ENCODE measurements at regions not wholly inside any gene's neighbourhood (a gene's known extent, or its start where the extent isn't known, plus 50 kb on each side); places are given as distances from the start of the nearest gene placed in this dataset.
"Not testable (repeated sequence)": the region's sequence is repeated elsewhere in the genome, so short reads cannot be mapped to it uniquely, and the experiment has no call there.

DNA sequence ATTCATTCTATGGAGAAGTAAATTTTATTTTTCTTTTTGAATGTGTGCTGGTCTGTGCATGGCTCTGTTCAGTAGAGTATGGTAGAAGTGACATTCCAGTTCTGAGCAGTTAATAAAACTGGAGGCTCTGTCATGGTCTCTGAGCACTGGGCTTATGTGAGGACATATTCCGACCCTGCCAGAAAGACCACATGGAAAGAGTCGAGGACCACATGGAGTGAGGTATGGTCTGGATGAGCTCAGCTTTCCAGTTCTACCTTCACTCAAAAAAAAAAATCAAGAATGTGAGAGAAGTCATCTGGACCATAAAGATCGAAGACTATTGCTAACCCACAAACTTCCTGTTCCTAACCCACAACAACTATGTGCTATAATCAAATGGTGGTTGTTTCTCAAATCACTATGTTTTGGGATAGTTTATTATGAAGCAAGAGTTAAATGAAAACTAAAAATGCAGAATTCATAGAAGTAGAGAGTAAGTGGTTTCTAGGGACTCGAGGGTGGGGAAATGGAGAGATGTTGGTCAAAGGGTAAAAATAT, 534.2 kb upstream of the ANO5 start:
- TF ChIP-seq, protein P1, sequence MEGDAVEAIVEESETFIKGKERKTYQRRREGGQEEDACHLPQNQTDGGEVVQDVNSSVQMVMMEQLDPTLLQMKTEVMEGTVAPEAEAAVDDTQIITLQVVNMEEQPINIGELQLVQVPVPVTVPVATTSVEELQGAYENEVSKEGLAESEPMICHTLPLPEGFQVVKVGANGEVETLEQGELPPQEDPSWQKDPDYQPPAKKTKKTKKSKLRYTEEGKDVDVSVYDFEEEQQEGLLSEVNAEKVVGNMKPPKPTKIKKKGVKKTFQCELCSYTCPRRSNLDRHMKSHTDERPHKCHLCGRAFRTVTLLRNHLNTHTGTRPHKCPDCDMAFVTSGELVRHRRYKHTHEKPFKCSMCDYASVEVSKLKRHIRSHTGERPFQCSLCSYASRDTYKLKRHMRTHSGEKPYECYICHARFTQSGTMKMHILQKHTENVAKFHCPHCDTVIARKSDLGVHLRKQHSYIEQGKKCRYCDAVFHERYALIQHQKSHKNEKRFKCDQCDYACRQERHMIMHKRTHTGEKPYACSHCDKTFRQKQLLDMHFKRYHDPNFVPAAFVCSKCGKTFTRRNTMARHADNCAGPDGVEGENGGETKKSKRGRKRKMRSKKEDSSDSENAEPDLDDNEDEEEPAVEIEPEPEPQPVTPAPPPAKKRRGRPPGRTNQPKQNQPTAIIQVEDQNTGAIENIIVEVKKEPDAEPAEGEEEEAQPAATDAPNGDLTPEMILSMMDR (IDR thresholded peaks at IDR 0.05): no peak
- H3K27ac ChIP-seq: no peak overlapping the region
- H3K4me3 ChIP-seq: no peak overlapping the region
- DNase-seq (ENCODE audit: low spot score): no peak

DNA sequence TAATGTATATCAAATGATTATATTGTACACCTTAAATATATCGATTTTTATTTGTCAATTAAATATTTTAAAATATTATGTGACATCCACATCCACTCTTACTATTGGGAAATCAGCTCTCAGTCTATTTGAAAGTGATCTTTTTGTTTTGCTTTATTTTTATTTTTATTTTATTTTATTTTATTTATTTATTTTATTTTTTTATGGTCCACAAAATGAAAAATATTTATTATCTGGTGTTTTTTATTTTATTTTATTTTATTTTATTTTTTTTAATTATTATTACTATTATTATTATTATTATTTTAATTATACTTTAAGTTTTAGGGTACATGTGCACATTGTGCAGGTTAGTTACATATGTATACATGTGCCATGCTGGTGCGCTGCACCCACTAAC, 533.5 kb upstream of the ANO5 start:
- H3K4me3 ChIP-seq; DNase-seq (ENCODE audit: low spot score): not testable (repeated sequence)

DNA sequence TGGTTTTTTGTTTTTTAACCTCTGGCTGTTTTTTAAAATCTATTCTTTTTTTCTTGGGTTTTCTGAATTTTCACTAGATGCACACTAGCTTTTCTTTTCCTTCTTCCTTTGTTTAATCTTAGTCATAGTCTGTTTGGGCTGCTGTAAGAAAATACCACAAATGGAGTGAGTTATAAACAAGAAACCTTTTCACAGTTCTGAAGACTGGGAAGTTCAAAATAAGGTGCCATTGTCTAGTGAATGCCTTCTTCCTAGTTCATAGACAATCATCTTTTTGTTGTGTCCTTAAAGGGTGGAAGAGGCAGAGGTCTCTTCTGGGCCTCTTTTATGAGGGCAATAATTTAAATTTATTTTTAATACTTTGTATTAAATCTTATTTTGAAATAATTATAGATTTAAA, 532.9 kb upstream of the ANO5 start:
- no peak overlapping the region for H3K27ac ChIP-seq
- no peak overlapping the region for H3K4me3 ChIP-seq
- TF ChIP-seq, protein P1 (IDR thresholded peaks at IDR 0.05): no peak
- DNase-seq (ENCODE audit: low spot score): no peak

More for the DNA sequence above, 533.5 kb upstream of the ANO5 start:
- H3K27ac ChIP-seq: not testable (repeated sequence)

DNA sequence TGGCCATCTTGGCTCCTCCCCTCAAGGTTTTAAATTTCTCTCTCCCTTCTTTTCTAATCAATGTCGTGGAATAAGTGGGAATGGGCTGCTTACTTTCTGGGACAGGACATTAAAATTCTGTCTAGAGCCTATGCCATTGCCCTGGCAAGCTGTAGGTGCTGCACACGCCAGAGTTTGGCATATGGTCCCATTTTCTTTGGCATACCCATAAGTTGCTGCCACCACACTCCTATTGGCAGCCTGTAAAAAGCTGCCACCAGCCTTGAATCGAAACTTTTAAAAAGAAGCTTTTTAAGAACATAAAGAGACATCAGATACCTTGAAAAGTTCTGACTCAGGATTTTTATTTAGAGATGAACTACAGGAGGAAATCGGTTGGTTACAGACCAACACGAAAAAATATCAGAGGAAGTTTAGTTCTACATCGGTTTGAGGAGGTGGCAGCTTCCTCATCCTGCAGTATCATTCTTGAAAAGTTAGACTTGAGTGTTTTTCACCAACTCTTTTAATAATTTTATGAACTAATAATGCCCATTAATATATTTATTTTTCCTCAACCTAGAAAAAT, 517.8 kb upstream of the ANO5 start:
- no peak overlapping the region for H3K27ac ChIP-seq
- no peak overlapping the region for H3K4me3 ChIP-seq
- TF ChIP-seq, protein P1 (IDR thresholded peaks at IDR 0.05): no peak
- DNase-seq (ENCODE audit: low spot score): no peak

DNA sequence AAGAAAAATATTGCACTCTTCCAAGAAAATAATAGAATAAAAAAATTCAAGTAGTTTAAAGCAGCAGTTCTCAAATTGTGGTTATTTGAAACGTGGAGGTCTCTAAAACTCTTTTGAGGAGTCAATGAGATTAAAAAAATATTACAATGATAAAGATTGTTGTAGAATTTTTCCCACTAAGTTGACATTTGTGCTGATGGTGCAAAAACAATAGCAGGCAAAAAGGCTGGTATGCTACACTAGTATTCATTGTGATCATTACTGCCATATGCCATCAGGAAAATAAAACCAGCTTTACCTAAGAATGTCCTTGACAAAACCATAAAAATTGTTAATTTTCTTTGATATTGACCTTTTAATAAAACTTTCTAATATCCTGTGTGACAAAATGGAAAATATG, 505.2 kb upstream of the ANO5 start:
- Histone ChIP-seq H3K4me3 (no peak overlapping the region), H3K27ac (no peak overlapping the region)
- DNase-seq (ENCODE audit: low spot score): no peak
- TF ChIP-seq, protein P1 (IDR thresholded peaks at IDR 0.05): no peak

DNA sequence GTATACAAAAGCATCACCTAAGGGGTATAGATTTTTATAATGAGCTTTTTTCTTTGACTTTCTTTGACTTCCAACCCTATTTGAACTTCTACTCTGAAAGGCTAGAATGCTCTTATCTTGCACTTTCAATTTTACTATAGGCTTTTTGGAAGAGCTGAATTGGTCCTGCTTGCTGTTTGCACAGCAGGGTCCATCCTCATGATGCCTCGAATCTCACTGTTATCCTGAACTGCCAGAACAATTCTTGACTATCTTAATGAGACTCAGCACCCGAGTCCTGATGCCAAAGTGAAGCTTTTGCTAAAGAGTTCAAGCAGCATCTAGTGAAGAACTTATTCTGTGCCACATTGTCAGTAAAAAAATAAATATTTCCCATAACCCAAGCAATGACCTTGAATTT, 488.3 kb upstream of the ANO5 start:
- Histone ChIP-seq H3K4me3 (no peak overlapping the region), H3K27ac (no peak overlapping the region)
- TF ChIP-seq, protein P1 (IDR thresholded peaks at IDR 0.05): no peak
- DNase-seq (ENCODE audit: low spot score): no peak

DNA sequence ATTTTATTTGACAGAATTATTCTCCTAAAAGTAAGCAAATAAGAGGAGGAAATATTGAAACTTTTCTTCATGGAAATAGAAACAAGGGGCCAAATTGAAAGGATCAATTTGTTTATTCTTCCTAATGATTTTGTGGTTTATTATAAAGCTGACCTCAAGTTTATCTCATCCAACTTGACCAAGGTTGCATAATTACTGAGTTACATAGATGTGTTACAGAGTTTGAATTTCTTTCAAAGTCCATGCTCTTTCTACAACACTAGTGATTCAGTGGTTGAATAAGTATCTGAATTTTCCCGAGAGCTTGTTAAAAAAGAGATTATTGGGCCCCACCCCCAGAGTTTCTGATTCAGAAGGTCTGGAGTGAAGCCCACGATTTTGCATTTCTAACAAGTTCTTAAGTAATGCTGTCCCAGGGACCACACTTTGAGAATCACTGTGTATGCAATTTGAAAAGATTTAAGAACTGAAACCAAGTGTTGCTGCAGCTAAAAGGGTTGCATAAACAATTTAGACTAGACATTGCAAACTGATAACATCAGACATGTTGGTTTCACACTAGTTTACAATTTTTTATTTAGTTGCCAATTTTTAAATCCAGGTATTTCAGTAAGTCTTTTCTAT, 485.7 kb upstream of the ANO5 start:
- Histone ChIP-seq H3K4me3 (no peak overlapping the region), H3K27ac (no peak overlapping the region)
- DNase-seq (ENCODE audit: low spot score): no peak
- TF ChIP-seq, protein P1 (IDR thresholded peaks at IDR 0.05): no peak
